ENCODE measurements at regions not wholly inside any gene's neighbourhood (a gene's known extent, or its start where the extent isn't known, plus 50 kb on each side); places are given as distances from the start of the nearest gene placed in this dataset.

- FAIRE-seq: no peak
- H3K79me1 ChIP-seq (ENCODE audit: low read depth, low read length): no peaks in the 10 kb centered on the region
- no peak overlapping the region for H3K4ac ChIP-seq (replicated peaks; ENCODE audit: insufficient read length, low read depth, low read length)
Observed at GRCh38 chr18:8904316-8904715, 198.2 kb upstream of the NDUFV2 start.

More at GRCh38 chr18:8904316-8904715, 198.2 kb upstream of the NDUFV2 start:
- Histone ChIP-seq H3K27me3 (replicated peaks in 1 of 4; ENCODE audit: control insufficient read depth in 3 of 4, extremely low read depth in 1 of 4, insufficient read depth in 3 of 4, low read length in 3 of 4) (no peaks in the 10 kb centered on the region), H4K8ac (ENCODE audit: extremely low read depth, insufficient read depth, low read length) (no peak overlapping the region), H2BK120ac (replicated peaks; ENCODE audit: low read depth, low read length) (no peak overlapping the region), H3K14ac (ENCODE audit: insufficient read length) (no peak overlapping the region), H3K4me2 (ENCODE audit: insufficient read depth in 1 of 2, low read depth in 2 of 2, low read length in 2 of 2) (no peak overlapping the region), H3K9ac (replicated peaks in 1 of 4; ENCODE audit: extremely low read depth in 1 of 4, low read depth in 3 of 4, low read length in 3 of 4) (no peak overlapping the region), H3K9me3 (ENCODE audit: insufficient read depth in 2 of 2, low read depth in 1 of 2, low read length in 1 of 2) (peaks cover 0 to 10% of the 10 kb centered on the region in 2 experiments; a peak in 1 of 4 replicates), H2AFZ (ENCODE audit: low read length) (no peak overlapping the region), H3K18ac (ENCODE audit: extremely low read depth, low read length) (no peak overlapping the region), H3K4me1 (replicated peaks in 1 of 4; ENCODE audit: control insufficient read depth in 3 of 4, insufficient read depth in 4 of 4, low read length in 3 of 4) (no peaks in the 10 kb centered on the region), H3K27ac (ENCODE audit: low read depth, low read length) (no peak overlapping the region), H3K36me3 (ENCODE audit: control insufficient read depth in 2 of 4, insufficient read depth in 4 of 4, low read length in 3 of 4) (no peaks in the 10 kb centered on the region), H3K56ac (replicated peaks; ENCODE audit: insufficient read length, low read depth, low read length) (no peak overlapping the region), H2AK5ac (ENCODE audit: low read depth, low read length) (no peak overlapping the region), H4K20me1 (replicated peaks in 1 of 2; ENCODE audit: control insufficient read depth in 1 of 2, insufficient read depth in 2 of 2, low read length in 2 of 2) (no peaks in the 10 kb centered on the region), H2BK5ac (ENCODE audit: low read depth, low read length) (no peak overlapping the region), H2BK12ac (ENCODE audit: low read depth, low read length) (no peak overlapping the region), H4K5ac (ENCODE audit: insufficient read length, low read depth, low read length) (no peak overlapping the region), H3K23me2 (ENCODE audit: low read depth, low read length) (no peaks in the 10 kb centered on the region), H3K79me2 (ENCODE audit: control insufficient read depth in 1 of 2, insufficient read depth in 2 of 2, low read length in 2 of 2) (no peaks in the 10 kb centered on the region), H2BK20ac (ENCODE audit: low read length) (no peak overlapping the region), H4K91ac (replicated peaks; ENCODE audit: insufficient read length, low read length) (no peak overlapping the region), H3K23ac (ENCODE audit: insufficient read length) (no peak overlapping the region), H3K4me3 (ENCODE audit: extremely low read depth in 1 of 4, insufficient read depth in 2 of 4, low read depth in 3 of 4, low read length in 4 of 4) (no peak overlapping the region), H2BK15ac (ENCODE audit: low read length) (no peak overlapping the region)
- DNase-seq (ENCODE audit: low read depth in 1 of 2, low spot score in 2 of 2): no peak
- TF ChIP-seq NRF1 (IDR thresholded peaks at IDR 0.05; ENCODE audit: low read depth, low read length) (no peak), CTBP2 (IDR thresholded peaks at IDR 0.05; ENCODE audit: borderline replicate concordance, insufficient read depth, insufficient read length, low read length) (no peak), KDM4A (IDR thresholded peaks at IDR 0.05; ENCODE audit: low read depth, low read length, severe bottlenecking) (no peak), FOSL1 (IDR thresholded peaks at IDR 0.05; ENCODE audit: insufficient read depth, low read depth, low read length) (no peak), RAD21 (IDR thresholded peaks at IDR 0.05 in 1 of 2, conservative IDR thresholded peaks at IDR 0.05 in 1 of 2; ENCODE audit: low read depth in 2 of 2, low read length in 2 of 2) (no peak), SP4 (IDR thresholded peaks at IDR 0.05; ENCODE audit: low read length) (no peak), MAFK (IDR thresholded peaks at IDR 0.05; ENCODE audit: low read depth, low read length) (no peak), ZNF274 (IDR thresholded peaks at IDR 0.05; ENCODE audit: borderline replicate concordance, extremely low read depth, low read length) (no peak), JUN (IDR thresholded peaks at IDR 0.05; ENCODE audit: low read depth, low read length) (no peak), TEAD4 (IDR thresholded peaks at IDR 0.05; ENCODE audit: low read depth, low read length) (no peak), BRCA1 (IDR thresholded peaks at IDR 0.05; ENCODE audit: low read depth, low read length) (no peak)
- ChIA-PET POLR2A (ENCODE audit: partially characterized antibody) (no interaction called here), CTCF (ENCODE audit: partially characterized antibody) (interaction anchor here (1.6 kb wide), 1 partner anchor 13 kb away, joined by 4 read pairs; no protein-coding TSS in a partner anchor)

All from H1 (cell line).